ENCODE measurements at regions not wholly inside any gene's neighbourhood (a gene's known extent, or its start where the extent isn't known, plus 50 kb on each side); places are given as distances from the start of the nearest gene placed in this dataset.
"Not testable (repeated sequence)": the region's sequence is repeated elsewhere in the genome, so short reads cannot be mapped to it uniquely, and the experiment has no call there.

- Histone ChIP-seq H3K9me3 (replicated peaks in 1 of 11) (no peaks in the 10 kb centered on the region), H3K27ac (no peak overlapping the region), H3K27me3 (no peaks in the 10 kb centered on the region), H4K20me1 (no peaks in the 10 kb centered on the region), H3K4me2 (no peak overlapping the region), H3K4me1 (no peaks in the 10 kb centered on the region), H3K36me3 (no peaks in the 10 kb centered on the region), H3K9ac (no peak overlapping the region), H3K4me3 (no peak overlapping the region)
- TF ChIP-seq Cebpa-rat (IDR thresholded peaks at IDR 0.05), result no peak
Measured at GRCh38 chr3:163730684-163731083, 1347.6 kb downstream of the SI start.

- Histone ChIP-seq H3K27me3 (no peaks in the 10 kb centered on the region), H3K36me3 (no peaks in the 10 kb centered on the region), H3K9me3 (replicated peaks in 1 of 11) (peaks cover 0 to 11% (median 0%) of the 10 kb centered on the region in 11 experiments; a peak in 6 of 22 replicates), H3K4me1 (no peaks in the 10 kb centered on the region), H3K9ac (no peak overlapping the region), H3K4me2 (no peak overlapping the region), H3K27ac (no peak overlapping the region), H4K20me1 (no peaks in the 10 kb centered on the region), H3K4me3 (no peak overlapping the region)
- no peak for TF ChIP-seq Cebpa-rat (IDR thresholded peaks at IDR 0.05)
Measured at GRCh38 chr3:163726125-163726524, 1352.2 kb downstream of the SI start.

GRCh38 chr3:163722405-163722804, 1355.9 kb downstream of the SI start:
- H3K27ac ChIP-seq, result no peak overlapping the region
- peaks cover 0 to 11% (median 0%) of the 10 kb centered on the region in 11 experiments; a peak in 6 of 22 replicates for H3K9me3 ChIP-seq (replicated peaks in 1 of 11)
- H3K27me3 ChIP-seq, result no peaks in the 10 kb centered on the region
- TF ChIP-seq Cebpa-rat (IDR thresholded peaks at IDR 0.05), result no peak
- no peaks in the 10 kb centered on the region for H3K36me3 ChIP-seq
- H3K4me2 ChIP-seq, result no peak overlapping the region
- no peaks in the 10 kb centered on the region for H3K4me1 ChIP-seq
- no peaks in the 10 kb centered on the region for H4K20me1 ChIP-seq
- no peak overlapping the region for H3K4me3 ChIP-seq
- H3K9ac ChIP-seq, result no peak overlapping the region

GRCh38 chr3:163721596-163721995, 1356.7 kb downstream of the SI start:
- H3K9ac ChIP-seq, result no peak overlapping the region
- no peak for TF ChIP-seq Cebpa-rat (IDR thresholded peaks at IDR 0.05)
- H3K4me2 ChIP-seq, result no peak overlapping the region
- H3K4me3 ChIP-seq, result no peak overlapping the region
- H3K9me3 ChIP-seq (replicated peaks in 1 of 11), result peaks cover 0 to 11% (median 0%) of the 10 kb centered on the region in 11 experiments; a peak in 6 of 22 replicates
- no peaks in the 10 kb centered on the region for H3K36me3 ChIP-seq
- no peak overlapping the region for H3K27ac ChIP-seq
- no peaks in the 10 kb centered on the region for H3K4me1 ChIP-seq
- no peaks in the 10 kb centered on the region for H4K20me1 ChIP-seq
- no peaks in the 10 kb centered on the region for H3K27me3 ChIP-seq

GRCh38 chr3:163717377-163717776, 1360.9 kb downstream of the SI start:
- Histone ChIP-seq H3K27me3 (no peaks in the 10 kb centered on the region), H3K9me3 (replicated peaks in 1 of 11) (peaks cover 0 to 11% (median 0%) of the 10 kb centered on the region in 11 experiments; a peak in 6 of 22 replicates), H3K4me3 (no peak overlapping the region), H3K27ac (no peak overlapping the region), H3K36me3 (no peaks in the 10 kb centered on the region), H4K20me1 (no peaks in the 10 kb centered on the region), H3K9ac (no peak overlapping the region), H3K4me1 (no peaks in the 10 kb centered on the region), H3K4me2 (no peak overlapping the region)
- TF ChIP-seq Cebpa-rat (IDR thresholded peaks at IDR 0.05), result no peak

GRCh38 chr3:163708428-163708827, 1369.9 kb downstream of the SI start:
- H3K27me3 ChIP-seq, result no peaks in the 10 kb centered on the region
- H3K9me3 ChIP-seq (replicated peaks in 1 of 11), result no peaks in the 10 kb centered on the region
- H3K27ac ChIP-seq, result no peak overlapping the region
- TF ChIP-seq Cebpa-rat (IDR thresholded peaks at IDR 0.05), result no peak
- no peaks in the 10 kb centered on the region for H3K36me3 ChIP-seq
- H3K4me3 ChIP-seq, result no peak overlapping the region
- H3K9ac ChIP-seq, result no peak overlapping the region
- no peaks in the 10 kb centered on the region for H3K4me1 ChIP-seq
- H4K20me1 ChIP-seq, result no peaks in the 10 kb centered on the region
- no peak overlapping the region for H3K4me2 ChIP-seq

- no peak overlapping the region for H3K27ac ChIP-seq
- H4K20me1 ChIP-seq, result no peaks in the 10 kb centered on the region
- H3K9ac ChIP-seq, result no peak overlapping the region
- H3K27me3 ChIP-seq, result no peaks in the 10 kb centered on the region
- H3K36me3 ChIP-seq, result no peaks in the 10 kb centered on the region
- H3K9me3 ChIP-seq (replicated peaks in 1 of 11), result no peaks in the 10 kb centered on the region
- TF ChIP-seq Cebpa-rat (IDR thresholded peaks at IDR 0.05), result no peak
- H3K4me3 ChIP-seq, result no peak overlapping the region
- H3K4me2 ChIP-seq, result no peak overlapping the region
- no peaks in the 10 kb centered on the region for H3K4me1 ChIP-seq
Measured at GRCh38 chr3:163707659-163708058, 1370.6 kb downstream of the SI start.

GRCh38 chr3:163698221-163698620, 1380.1 kb downstream of the SI start:
- not testable (repeated sequence) for H3K27me3 ChIP-seq; H3K4me1 ChIP-seq; H3K36me3 ChIP-seq; H3K4me3 ChIP-seq; H3K4me2 ChIP-seq; H3K9ac ChIP-seq; H4K20me1 ChIP-seq; H3K27ac ChIP-seq; H3K9me3 ChIP-seq (replicated peaks in 1 of 11)

GRCh38 chr3:163692494-163692893, 1385.8 kb downstream of the SI start:
- Histone ChIP-seq H3K9me3 (replicated peaks in 1 of 11) (peaks cover 5 to 10% (median 7%) of the 10 kb centered on the region in 11 experiments; a peak in 19 of 22 replicates), H3K4me3 (no peak overlapping the region), H3K36me3 (no peaks in the 10 kb centered on the region), H3K9ac (no peak overlapping the region), H3K27me3 (no peaks in the 10 kb centered on the region), H3K4me1 (no peaks in the 10 kb centered on the region), H4K20me1 (no peaks in the 10 kb centered on the region), H3K27ac (no peak overlapping the region), H3K4me2 (no peak overlapping the region)
- no peak for TF ChIP-seq Cebpa-rat (IDR thresholded peaks at IDR 0.05)

GRCh38 chr3:163684651-163685050, 1393.6 kb downstream of the SI start:
- H3K27me3 ChIP-seq, result no peaks in the 10 kb centered on the region
- no peak overlapping the region for H3K4me3 ChIP-seq
- no peak overlapping the region for H3K9ac ChIP-seq
- no peak for TF ChIP-seq Cebpa-rat (IDR thresholded peaks at IDR 0.05)
- H3K27ac ChIP-seq, result no peak overlapping the region
- no peak overlapping the region for H3K4me2 ChIP-seq
- peaks cover 5 to 8% (median 7%) of the 10 kb centered on the region in 11 experiments; a peak in 19 of 22 replicates for H3K9me3 ChIP-seq (replicated peaks in 1 of 11)
- H3K36me3 ChIP-seq, result no peaks in the 10 kb centered on the region
- H4K20me1 ChIP-seq, result no peaks in the 10 kb centered on the region
- no peaks in the 10 kb centered on the region for H3K4me1 ChIP-seq

Data from BLaER1 treated with 17β-estradiol and CSF1 and Interleukin-3, amounts not matched to agents 10 nM and 100 nM (cell line).